Thyroid gland (tissue), 4 donors: ENCODE measurements at regions not wholly inside any gene's neighbourhood (a gene's known extent, or its start where the extent isn't known, plus 50 kb on each side); places are given as distances from the start of the nearest gene placed in this dataset.
"Not testable (repeated sequence)": the region's sequence is repeated elsewhere in the genome, so short reads cannot be mapped to it uniquely, and the experiment has no call there.

ENCODE experiments used
- DNase-seq, 2 donors: peaks; one replicate each; pipeline ENCODE4 v3.0.0-alpha.2; 2019
- H3K27ac ChIP-seq, 3 donors: fragments of 200-600 bp; sonication (generic); 1 replicate in 2 of 3; 2 replicates in 1 of 3; pipeline ENCODE4 v1.5.1; 2016 to 2019; ENCODE audit warnings: mild to moderate bottlenecking in 1 of 3, moderate library complexity in 1 of 3
- H3K27me3 ChIP-seq: fragments of 200-600 bp; sonication (generic); one replicate; pipeline ENCODE4 v1.5.1; 2019
- H3K36me3 ChIP-seq, 2 donors: fragments of 200-600 bp; sonication (generic); one replicate each; pipeline ENCODE4 v1.5.1; 2016 to 2019
- H3K4me1 ChIP-seq, 2 donors: fragments of 200-600 bp; sonication (generic); one replicate each; pipeline ENCODE4 v1.5.1; 2017 to 2019
- H3K4me3 ChIP-seq, 3 donors: fragments of 200-600 bp; sonication (generic); replicated peaks in 1 of 3; 1 replicate in 2 of 3; 2 replicates in 1 of 3; pipeline ENCODE4 v1.5.1; 2016; ENCODE audit warnings: mild to moderate bottlenecking in 1 of 3
- H3K9me3 ChIP-seq: fragments of 200-600 bp; sonication (generic); one replicate; pipeline ENCODE4 v1.5.1; 2017
- CTCF ChIP-seq, 6 experiments: fragments of 200-600 bp in 3 of 6; fragments of 450-650 bp in 3 of 6; sonication (generic) in 3 of 6; IDR thresholded peaks; one replicate each; pipeline ENCODE4 v1.5.1; 2016 to 2019; ENCODE audit warnings: antibody characterized with exemption in 6 of 6, mild to moderate bottlenecking in 2 of 6, inconsistent platforms in 1 of 6, moderate library complexity in 1 of 6
- POLR2A ChIP-seq, 2 donors: fragments of 450-650 bp; IDR thresholded peaks; one replicate each; pipeline ENCODE4 v1.6.1; 2017; ENCODE audit warnings: antibody characterized with exemption in 2 of 2, mild to moderate bottlenecking in 2 of 2, moderate library complexity in 1 of 2
- WGBS, 2 donors: methylation state at CpG; one replicate each; pipeline ENCODE4 v1.1.5; 2017; 5-methylcytosine and 5-hydroxymethylcytosine counted together
- intact Hi-C: fragments of 100-400 bp; cut with DNase I; formaldehyde crosslinking; loops from one replicate; pipeline ENCODE4 v1.15.1; 2023

GRCh38 chr7:32223721-32224120, 153.5 kb upstream of the PDE1C start:
- H3K27ac ChIP-seq, result no peak overlapping the region
- intact Hi-C loops, result loop anchor here (10.0 kb wide), 1 partner anchor 121 kb away; no protein-coding TSS in a partner anchor
- H3K4me1 ChIP-seq, result no peaks in the 10 kb centered on the region

GRCh38 chr7:32223071-32223650, 153.0 kb upstream of the PDE1C start:
- DNase-seq, result no peak
- intact Hi-C loops, result loop anchor here (10.0 kb wide), 1 partner anchor 122 kb away; no protein-coding TSS in a partner anchor
- TF ChIP-seq POLR2A (IDR thresholded peaks at IDR 0.05), result no peak
- no peak for TF ChIP-seq CTCF (IDR thresholded peaks at IDR 0.05)

More at GRCh38 chr7:32223721-32224120, 153.5 kb upstream of the PDE1C start:
- H3K9me3 ChIP-seq, result no peaks in the 10 kb centered on the region
- TF ChIP-seq POLR2A (IDR thresholded peaks at IDR 0.05), result no peak
- TF ChIP-seq CTCF (IDR thresholded peaks at IDR 0.05), result no peak
- 88 to 90% methylated on average over 8 of the region's 8 CpGs for WGBS, 2 donors
- no peaks in the 10 kb centered on the region for H3K36me3 ChIP-seq
- H3K27me3 ChIP-seq, result no peaks in the 10 kb centered on the region
- H3K4me3 ChIP-seq, result no peak overlapping the region
- DNase-seq, result no peak

GRCh38 chr7:32222251-32222900, 152.2 kb upstream of the PDE1C start:
- DNase-seq, result no peak
- H3K4me3 ChIP-seq, result no peak overlapping the region
- no peak overlapping the region for H3K27ac ChIP-seq
- 67 to 68% methylated on average over 4 of the region's 4 CpGs for WGBS, 2 donors
- H3K36me3 ChIP-seq, result no peaks in the 10 kb centered on the region
- no peaks in the 10 kb centered on the region for H3K4me1 ChIP-seq
- H3K27me3 ChIP-seq, result no peaks in the 10 kb centered on the region
- TF ChIP-seq CTCF (IDR thresholded peaks at IDR 0.05) (no peak), POLR2A (IDR thresholded peaks at IDR 0.05) (no peak)
- intact Hi-C loops, result loop anchor here (10.0 kb wide), 1 partner anchor 122 kb away; no protein-coding TSS in a partner anchor
- H3K9me3 ChIP-seq, result no peaks in the 10 kb centered on the region

More at GRCh38 chr7:32223071-32223650, 153.0 kb upstream of the PDE1C start:
- H3K36me3 ChIP-seq, result no peaks in the 10 kb centered on the region
- H3K4me1 ChIP-seq, result no peaks in the 10 kb centered on the region
- WGBS, 2 donors, result 88 to 91% methylated on average over 6 of the region's 6 CpGs
- no peak overlapping the region for H3K4me3 ChIP-seq
- no peaks in the 10 kb centered on the region for H3K9me3 ChIP-seq
- H3K27ac ChIP-seq, result no peak overlapping the region
- H3K27me3 ChIP-seq, result no peaks in the 10 kb centered on the region

GRCh38 chr7:32221736-32222135, 151.5 kb upstream of the PDE1C start:
- H3K9me3 ChIP-seq, result no peaks in the 10 kb centered on the region
- WGBS, 2 donors, result 66 to 77% methylated on average over 2 of the region's 2 CpGs
- H3K27ac ChIP-seq, result no peak overlapping the region
- H3K36me3 ChIP-seq, result no peaks in the 10 kb centered on the region
- no peaks in the 10 kb centered on the region for H3K27me3 ChIP-seq
- no peaks in the 10 kb centered on the region for H3K4me1 ChIP-seq
- H3K4me3 ChIP-seq, result no peak overlapping the region
- no peak for DNase-seq
- TF ChIP-seq POLR2A (IDR thresholded peaks at IDR 0.05) (no peak), CTCF (IDR thresholded peaks at IDR 0.05) (no peak)
- intact Hi-C loops, result loop anchor here (10.0 kb wide), 1 partner anchor 123 kb away; no protein-coding TSS in a partner anchor

- TF ChIP-seq POLR2A (IDR thresholded peaks at IDR 0.05) (no peak), CTCF (IDR thresholded peaks at IDR 0.05) (no peak)
- intact Hi-C loops, result loop anchor here (10.0 kb wide), 1 partner anchor 124 kb away; no protein-coding TSS in a partner anchor
Measured at GRCh38 chr7:32221056-32221455, 150.8 kb upstream of the PDE1C start.

GRCh38 chr7:32219831-32220230, 149.6 kb upstream of the PDE1C start:
- H3K4me3 ChIP-seq, H3K9me3 ChIP-seq, DNase-seq, H3K4me1 ChIP-seq, H3K27me3 ChIP-seq, H3K36me3 ChIP-seq, H3K27ac ChIP-seq: not testable (repeated sequence)
- WGBS, 2 donors, result 54 to 58% methylated on average over 1 of the region's 1 CpG
- intact Hi-C loops, result loop anchor here (10.0 kb wide), 1 partner anchor 125 kb away; no protein-coding TSS in a partner anchor

More at GRCh38 chr7:32221056-32221455, 150.8 kb upstream of the PDE1C start:
- Histone ChIP-seq H3K36me3 (no peaks in the 10 kb centered on the region), H3K27me3 (no peaks in the 10 kb centered on the region), H3K27ac (no peak overlapping the region), H3K9me3 (no peaks in the 10 kb centered on the region), H3K4me1 (no peaks in the 10 kb centered on the region), H3K4me3 (no peak overlapping the region)
- WGBS, 2 donors, result 90 to 94% methylated on average over 2 of the region's 2 CpGs
- DNase-seq, result no peak
